Neuronal stem cell (in vitro differentiated cells): ENCODE measurements at regions not wholly inside any gene's neighbourhood (a gene's known extent, or its start where the extent isn't known, plus 50 kb on each side); places are given as distances from the start of the nearest gene placed in this dataset.

Experiments used
- DNase-seq: peaks from one replicate; pipeline ENCODE4 v3.0.0-alpha.2; 2013; ENCODE audit warnings: low spot score
- H2AFZ ChIP-seq: one replicate; pipeline ENCODE4 v1.6.1; 2013; ENCODE audit warnings: mild to moderate bottlenecking, low read length, inconsistent platforms
- H2AK5ac ChIP-seq: 2 replicates; pipeline ENCODE4 v1.6.1; 2013; ENCODE audit warnings: low read depth, mild to moderate bottlenecking, inconsistent platforms, low read length, moderate library complexity, mixed read lengths
- H2BK120ac ChIP-seq: 2 replicates; pipeline ENCODE4 v1.6.1; 2013; ENCODE audit warnings: low read depth, mild to moderate bottlenecking, inconsistent platforms, low read length, moderate library complexity, mixed read lengths
- H2BK12ac ChIP-seq: one replicate; pipeline ENCODE4 v1.6.1; 2013; ENCODE audit warnings: low read length, inconsistent platforms
- H2BK15ac ChIP-seq: 2 replicates; pipeline ENCODE4 v1.6.1; 2013; ENCODE audit warnings: mild to moderate bottlenecking, low read length, inconsistent platforms, mixed read lengths
- H2BK5ac ChIP-seq: one replicate; pipeline ENCODE4 v1.6.1; 2013; ENCODE audit warnings: inconsistent platforms, mild to moderate bottlenecking, low read length, moderate library complexity
- H3K14ac ChIP-seq: one replicate; pipeline ENCODE4 v1.6.1; 2013; ENCODE audit warnings: low read length, inconsistent platforms
- H3K18ac ChIP-seq: 2 replicates; pipeline ENCODE4 v1.6.1; 2013; ENCODE audit warnings: low read length, inconsistent platforms
- H3K23ac ChIP-seq: 2 replicates; pipeline ENCODE4 v1.6.1; 2013; ENCODE audit warnings: low read depth, mild to moderate bottlenecking, mixed read lengths, low read length, inconsistent platforms; ENCODE audit not compliant: poor library complexity
- H3K27ac ChIP-seq: replicated peaks from 3 replicates; pipeline ENCODE4 v1.5.1; 2013; ENCODE audit warnings: low read length, inconsistent platforms
- H3K27me3 ChIP-seq, 3 experiments: 2 replicates each; pipeline ENCODE4 v1.6.1; 2013; ENCODE audit warnings: low read length in 3 of 3, mild to moderate bottlenecking in 2 of 3, inconsistent platforms in 1 of 3, low read depth in 1 of 3, mixed read lengths in 1 of 3, moderate library complexity in 1 of 3; ENCODE audit not compliant: control insufficient read depth in 3 of 3, insufficient read depth in 3 of 3
- H3K36me3 ChIP-seq, 2 donors: replicated peaks in 1 of 2; 2 replicates each; pipeline ENCODE4 v1.6.1; 2013; ENCODE audit warnings: low read length in 2 of 2; ENCODE audit not compliant: control insufficient read depth in 2 of 2, insufficient read depth in 2 of 2
- H3K4ac ChIP-seq: 2 replicates; pipeline ENCODE4 v1.6.1; 2013; ENCODE audit warnings: inconsistent platforms, mild to moderate bottlenecking, low read length, moderate library complexity
- H3K4me1 ChIP-seq, 2 donors: 1 replicate in 1 of 2; 2 replicates in 1 of 2; pipeline ENCODE4 v1.6.1; 2013; ENCODE audit warnings: low read length in 2 of 2, low read depth in 1 of 2; ENCODE audit not compliant: control insufficient read depth in 2 of 2, insufficient read depth in 1 of 2
- H3K4me2 ChIP-seq: one replicate; pipeline ENCODE4 v1.6.1; 2013; ENCODE audit warnings: mild to moderate bottlenecking, low read length, inconsistent platforms; ENCODE audit not compliant: insufficient read depth, poor library complexity, severe bottlenecking
- H3K4me3 ChIP-seq, 2 donors: 2 replicates each; pipeline ENCODE4 v1.5.1; 2013; ENCODE audit warnings: low read length in 2 of 2, mild to moderate bottlenecking in 2 of 2, inconsistent platforms in 1 of 2, moderate library complexity in 1 of 2
- H3K79me1 ChIP-seq: one replicate; pipeline ENCODE4 v1.6.1; 2013; ENCODE audit warnings: low read depth, mild to moderate bottlenecking, inconsistent platforms, low read length, moderate library complexity
- H3K9ac ChIP-seq: one replicate; pipeline ENCODE4 v1.6.1; 2013; ENCODE audit warnings: mild to moderate bottlenecking, low read depth, low read length, inconsistent platforms; ENCODE audit not compliant: poor library complexity
- H3K9me3 ChIP-seq, 2 donors: replicated peaks in 1 of 2; 2 replicates each; pipeline versions ENCODE3 to v1.6.1; 2013; ENCODE audit warnings: low read length in 2 of 2, mild to moderate bottlenecking in 2 of 2, inconsistent platforms in 1 of 2, low read depth in 1 of 2, mixed read lengths in 1 of 2, moderate library complexity in 1 of 2; ENCODE audit not compliant: control insufficient read depth in 2 of 2, insufficient read depth in 1 of 2
- H4K8ac ChIP-seq: one replicate; pipeline ENCODE4 v1.6.1; 2013; ENCODE audit warnings: low read depth, mild to moderate bottlenecking, inconsistent platforms, low read length, moderate library complexity
- H4K91ac ChIP-seq: one replicate; pipeline ENCODE4 v1.6.1; 2013; ENCODE audit warnings: low read length, low read depth, mild to moderate bottlenecking, inconsistent platforms; ENCODE audit not compliant: poor library complexity
- WGBS, 2 donors: extraction: QIAGEN DNeasy Blood & Tissue Kit; methylation state at CpG; one replicate each; pipeline ENCODE4 v1.1.7; 2013; ENCODE audit warnings: missing lambda C conversion rate in 2 of 2, mixed read lengths in 1 of 2; ENCODE audit not compliant: insufficient read length in 2 of 2, insufficient replicate concordance in 1 of 2; ENCODE audit errors: extremely low coverage in 2 of 2; 5-methylcytosine and 5-hydroxymethylcytosine counted together

DNA sequence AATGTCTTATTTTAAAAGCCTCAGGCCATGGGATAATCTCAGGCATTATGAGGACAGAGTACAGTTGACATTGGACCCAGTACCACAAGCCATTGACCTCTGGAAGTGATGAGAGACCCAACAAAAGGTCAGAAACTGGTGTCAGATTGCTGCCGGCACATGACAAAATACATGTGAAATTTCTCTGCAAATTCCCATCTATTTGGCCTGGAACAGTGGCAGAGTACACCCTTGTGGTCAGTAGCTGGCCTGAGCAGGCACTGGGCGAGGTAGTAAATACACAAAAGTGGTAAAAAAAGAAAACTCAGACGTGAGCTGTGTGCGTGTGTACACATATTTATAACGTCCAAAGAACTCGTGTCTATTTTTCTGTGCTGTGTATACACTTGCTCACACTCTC lies 155.5 kb downstream of the DHX15 start:
- Histone ChIP-seq H3K79me1 (no peaks in the 10 kb centered on the region), H3K18ac (no peak overlapping the region), H2AFZ (no peak overlapping the region), H3K27ac (no peak overlapping the region), H3K14ac (no peak overlapping the region), H3K36me3 (no peaks in the 10 kb centered on the region), H3K9me3 (no peaks in the 10 kb centered on the region), H3K4me1 (peaks cover 0 to 2% of the 10 kb centered on the region in 2 donors), H4K91ac (no peak overlapping the region), H2BK120ac (no peak overlapping the region), H3K4me3 (no peak overlapping the region), H2BK15ac (no peak overlapping the region), H3K4ac (no peak overlapping the region), H3K23ac (no peak overlapping the region), H3K27me3 (no peaks in the 10 kb centered on the region), H2BK5ac (no peak overlapping the region), H4K8ac (no peak overlapping the region), H2AK5ac (no peak overlapping the region), H3K9ac (no peak overlapping the region), H3K4me2 (no peak overlapping the region), H2BK12ac (no peak overlapping the region)
- WGBS, 2 donors = no CpG with 5 or more reads among the region's 6 CpGs
- no peak for DNase-seq

DNA sequence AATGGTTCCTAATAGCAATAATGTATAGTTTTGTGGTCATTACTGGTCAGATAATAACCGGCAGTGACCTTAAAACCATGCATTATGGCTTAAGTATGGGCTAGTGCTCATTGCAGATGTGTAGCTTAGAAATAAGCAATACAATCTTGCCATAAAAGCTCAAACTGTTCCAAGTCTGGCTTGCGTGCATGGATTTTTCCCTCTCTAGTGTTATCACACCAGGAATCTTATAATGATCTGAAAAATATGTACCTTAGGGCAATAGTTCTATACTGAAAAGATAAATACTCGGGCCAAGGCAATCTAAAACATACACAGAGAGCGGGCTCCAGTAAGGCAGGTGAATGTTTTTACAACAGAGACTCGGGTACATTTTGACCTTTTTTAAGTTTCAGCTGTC lies 157.8 kb downstream of the DHX15 start:
- no peaks in the 10 kb centered on the region for H3K79me1 ChIP-seq
- H2BK120ac ChIP-seq = no peak overlapping the region
- H2BK12ac ChIP-seq = no peak overlapping the region
- no peak for DNase-seq
- no peak overlapping the region for H3K23ac ChIP-seq
- H3K36me3 ChIP-seq = no peaks in the 10 kb centered on the region
- no peak overlapping the region for H2BK15ac ChIP-seq
- H3K27me3 ChIP-seq = no peaks in the 10 kb centered on the region
- no peak overlapping the region for H3K4ac ChIP-seq
- H3K4me1 ChIP-seq = no peaks in the 10 kb centered on the region
- H3K9me3 ChIP-seq = no peaks in the 10 kb centered on the region
- no peak overlapping the region for H3K4me3 ChIP-seq
- WGBS, 2 donors = no CpG with 5 or more reads among the region's 5 CpGs
- no peak overlapping the region for H4K91ac ChIP-seq
- no peak overlapping the region for H3K27ac ChIP-seq
- no peak overlapping the region for H2AFZ ChIP-seq
- no peak overlapping the region for H3K14ac ChIP-seq
- no peak overlapping the region for H2AK5ac ChIP-seq
- no peak overlapping the region for H3K18ac ChIP-seq
- H3K9ac ChIP-seq = no peak overlapping the region
- no peak overlapping the region for H2BK5ac ChIP-seq
- H4K8ac ChIP-seq = no peak overlapping the region
- no peak overlapping the region for H3K4me2 ChIP-seq

DNA sequence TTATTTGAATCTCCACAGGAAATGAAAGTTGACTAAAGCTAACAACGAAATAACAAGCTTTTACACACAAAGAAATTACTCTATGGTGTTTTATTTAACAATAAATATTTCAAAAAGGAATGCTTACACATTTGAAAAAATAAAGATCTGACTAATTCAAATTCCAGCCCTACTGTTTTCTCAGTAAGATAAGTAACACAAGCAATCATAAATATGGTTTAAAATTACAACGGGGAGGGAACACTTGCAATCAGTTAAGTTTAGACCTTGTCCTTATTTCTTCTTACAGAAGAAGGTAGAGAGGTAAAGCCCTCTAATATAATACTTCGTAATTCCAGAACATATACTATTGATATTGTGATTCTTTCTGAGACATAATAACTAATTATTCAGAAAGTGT lies 158.5 kb downstream of the DHX15 start:
- Histone ChIP-seq H4K8ac (no peak overlapping the region), H3K14ac (no peak overlapping the region), H3K4me3 (no peak overlapping the region), H3K23ac (no peak overlapping the region), H2BK5ac (no peak overlapping the region), H2AFZ (no peak overlapping the region), H3K4me1 (no peaks in the 10 kb centered on the region), H3K18ac (no peak overlapping the region), H3K36me3 (no peaks in the 10 kb centered on the region), H3K27ac (no peak overlapping the region), H3K27me3 (no peaks in the 10 kb centered on the region), H3K4me2 (no peak overlapping the region), H2BK120ac (no peak overlapping the region), H2BK12ac (no peak overlapping the region), H3K9ac (no peak overlapping the region), H2BK15ac (no peak overlapping the region), H4K91ac (no peak overlapping the region), H2AK5ac (no peak overlapping the region), H3K4ac (no peak overlapping the region), H3K79me1 (no peaks in the 10 kb centered on the region), H3K9me3 (no peaks in the 10 kb centered on the region)
- DNase-seq = no peak
- WGBS, 2 donors = no CpG with 5 or more reads among the region's 3 CpGs

GRCh38 chr4:24423670-24424069 lies 160.7 kb downstream of the DHX15 start:
- no peaks in the 10 kb centered on the region for H3K36me3 ChIP-seq
- H4K8ac ChIP-seq = no peak overlapping the region
- H2BK5ac ChIP-seq = no peak overlapping the region
- H2BK15ac ChIP-seq = no peak overlapping the region
- H3K27me3 ChIP-seq = no peaks in the 10 kb centered on the region
- no peak overlapping the region for H3K4me2 ChIP-seq
- WGBS, 2 donors = no CpG with 5 or more reads among the region's 3 CpGs
- no peak overlapping the region for H3K4me3 ChIP-seq
- H2BK120ac ChIP-seq = no peak overlapping the region
- no peak overlapping the region for H4K91ac ChIP-seq
- H3K14ac ChIP-seq = no peak overlapping the region
- H3K9me3 ChIP-seq = no peaks in the 10 kb centered on the region
- no peak overlapping the region for H3K27ac ChIP-seq
- no peak overlapping the region for H3K9ac ChIP-seq
- no peak overlapping the region for H3K23ac ChIP-seq
- H3K4ac ChIP-seq = no peak overlapping the region
- H3K79me1 ChIP-seq = no peaks in the 10 kb centered on the region
- DNase-seq = no peak
- no peak overlapping the region for H2BK12ac ChIP-seq
- no peak overlapping the region for H3K18ac ChIP-seq
- no peak overlapping the region for H2AFZ ChIP-seq
- no peak overlapping the region for H2AK5ac ChIP-seq
- peaks cover 0 to 2% of the 10 kb centered on the region in 2 donors for H3K4me1 ChIP-seq
